Left colon (tissue), 2 donors: ENCODE measurements at regions not wholly inside any gene's neighbourhood (a gene's known extent, or its start where the extent isn't known, plus 50 kb on each side); places are given as distances from the start of the nearest gene placed in this dataset.

Experiments used
- ATAC-seq: fragments of 200-7000 bp; cut with Tn5 transposase; one replicate; pipeline ENCODE4 v1.9.1; 2020; ENCODE audit warnings: mild to moderate bottlenecking, moderate library complexity
- DNase-seq, 2 donors: peaks; one replicate each; pipeline ENCODE4 v3.0.0-alpha.2; 2020
- intact Hi-C, 2 donors: fragments of 100-400 bp; cut with DNase I in 1 of 2; cut with micrococcal nuclease in 1 of 2; formaldehyde crosslinking; loops; one replicate each; pipeline versions ENCODE4 v1.11.2 to v1.14.0; 2022; cut with DNase I, micrococcal nuclease
- donor health status: DM: no; HTN: no; CAD: no.
- donor health status: DM: yes; HTN: yes; CAD: no.

DNA sequence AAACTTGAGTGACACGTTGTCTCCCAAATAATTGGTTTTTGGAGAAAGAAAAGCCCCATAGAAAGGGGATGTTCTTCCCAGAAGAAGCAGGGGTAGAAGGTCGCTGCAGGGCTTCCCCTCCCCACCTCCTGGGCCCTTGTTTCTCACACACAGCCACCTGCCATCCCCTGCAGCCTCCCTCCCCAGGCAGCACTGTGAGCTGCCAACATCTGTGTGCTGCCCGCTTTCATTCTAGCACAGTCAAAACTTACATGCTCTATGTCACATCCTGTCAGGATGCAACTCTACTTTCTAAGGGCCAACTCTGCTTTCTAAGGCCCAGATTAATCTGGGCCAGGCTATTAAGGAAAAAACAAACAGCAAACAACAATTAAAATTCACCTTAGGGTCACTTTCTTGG lies 309.4 kb upstream of the ZC3H12C start:
- DNase-seq = peak in 1 of 2 donors; percentile 25
- ATAC-seq = no peak
- intact Hi-C loops = no loop called here

GRCh38 chr11:109784536-109784935 lies 308.7 kb upstream of the ZC3H12C start:
- ATAC-seq (no peak), DNase-seq (no peak)
- intact Hi-C loops = no loop called here

DNA sequence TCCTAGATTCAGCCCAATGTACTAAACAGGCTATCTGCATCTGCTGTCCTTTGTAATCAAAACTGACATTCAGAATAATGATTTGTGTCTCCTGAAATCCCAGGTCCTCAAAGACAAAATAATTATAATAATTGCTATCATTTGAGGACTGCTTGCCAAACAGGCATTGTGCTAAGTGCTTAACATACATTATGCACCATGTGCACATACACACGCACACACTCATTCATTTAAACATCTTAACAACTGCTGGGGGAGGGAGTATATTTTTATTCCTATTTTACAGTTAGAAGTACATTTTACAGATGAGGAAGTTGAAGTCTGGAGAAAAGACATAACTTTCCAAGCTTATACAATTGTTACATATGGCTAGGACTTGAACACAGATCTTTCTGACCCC lies 308.0 kb upstream of the ZC3H12C start:
- ATAC-seq (no peak), DNase-seq (no peak)
- intact Hi-C loops = no loop called here

DNA sequence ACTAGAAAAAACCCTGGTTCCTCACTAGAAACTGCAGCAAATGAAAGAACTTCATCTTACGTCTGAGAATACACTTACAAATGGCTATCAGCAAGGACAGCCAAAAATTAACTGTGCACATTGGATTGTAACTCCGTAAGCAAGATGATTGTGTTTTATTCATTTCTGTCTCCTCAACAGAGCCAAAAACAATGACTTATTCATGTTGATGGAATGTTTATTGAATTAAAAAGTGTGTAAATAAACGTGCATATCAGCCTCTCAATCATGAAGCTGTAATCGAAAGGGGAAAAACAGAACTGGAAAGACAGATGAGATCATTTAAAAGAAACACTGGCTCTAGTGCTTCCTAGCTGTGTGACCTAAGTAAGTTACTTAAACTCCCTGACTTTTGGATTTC lies 307.5 kb upstream of the ZC3H12C start:
- DNase-seq (no peak), ATAC-seq (no peak)
- intact Hi-C loops = no loop called here

DNA sequence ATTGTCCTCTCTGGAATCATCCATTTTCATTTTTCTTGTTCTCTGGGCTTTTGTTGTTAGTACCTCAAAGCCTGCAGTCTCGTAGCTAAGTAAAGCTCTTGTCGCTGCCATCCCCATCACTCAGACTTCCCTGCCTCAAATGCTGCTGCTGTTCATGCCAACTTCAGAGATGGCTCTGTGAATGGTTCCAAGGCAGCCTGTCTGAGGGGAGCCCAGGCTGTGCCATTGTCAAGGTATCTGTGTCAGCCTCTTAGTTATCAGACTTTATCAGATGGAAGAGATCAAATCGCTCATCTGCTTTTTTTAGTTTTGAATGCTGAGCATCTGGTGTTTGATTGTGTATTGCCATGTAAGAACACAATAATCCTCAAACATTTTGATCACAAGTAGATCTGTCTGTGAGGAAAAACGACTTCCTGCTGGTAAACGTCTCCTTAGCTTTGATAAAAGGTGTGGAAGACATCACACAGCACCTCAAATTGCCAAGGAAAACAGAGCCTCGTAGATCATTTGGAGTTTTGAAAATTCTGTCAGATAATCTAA lies 304.2 kb upstream of the ZC3H12C start:
- intact Hi-C loops = no loop called here
- ATAC-seq (no peak), DNase-seq (no peak)

GRCh38 chr11:109789901-109790300 lies 303.3 kb upstream of the ZC3H12C start:
- intact Hi-C loops = loop anchor here in 1 of 2 donors (2.0 kb wide), 1 partner anchor 71 kb away; no protein-coding TSS in a partner anchor
- ATAC-seq (no peak), DNase-seq (no peak)

- intact Hi-C loops = loop anchor here in 1 of 2 donors (2.0 kb wide), 1 partner anchor 73 kb away; no protein-coding TSS in a partner anchor
- ATAC-seq (no peak), DNase-seq (no peak)
Measured at GRCh38 chr11:109791337-109791736, 301.9 kb upstream of the ZC3H12C start.

GRCh38 chr11:109794501-109794900 lies 298.7 kb upstream of the ZC3H12C start:
- DNase-seq (no peak), ATAC-seq (no peak)
- intact Hi-C loops = no loop called here

GRCh38 chr11:109795234-109795633 lies 298.0 kb upstream of the ZC3H12C start:
- DNase-seq (no peak), ATAC-seq (peak; percentile 66)
- intact Hi-C loops = no loop called here

DNA sequence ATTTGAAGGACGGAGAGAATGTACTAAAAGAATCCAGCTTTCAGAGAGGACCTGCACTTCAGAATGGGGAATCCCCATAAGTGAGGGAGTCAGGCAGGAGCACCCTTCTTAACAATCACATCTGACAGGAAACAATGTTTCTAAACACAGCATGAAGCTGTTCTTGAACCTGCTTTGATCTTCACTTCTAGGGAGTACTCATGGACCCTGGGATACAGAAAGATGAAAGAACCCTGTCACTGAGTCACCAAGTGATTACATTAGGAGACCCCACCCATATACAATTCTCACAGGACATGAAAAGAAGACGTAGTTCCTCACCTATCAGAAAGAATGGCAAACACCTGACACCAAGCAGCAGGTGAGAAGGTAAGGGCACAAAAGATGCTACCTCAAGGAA lies 296.9 kb upstream of the ZC3H12C start:
- intact Hi-C loops = no loop called here
- ATAC-seq = no peak
- no peak for DNase-seq

GRCh38 chr11:109798521-109798920 lies 294.7 kb upstream of the ZC3H12C start:
- DNase-seq (no peak), ATAC-seq (no peak)
- intact Hi-C loops = no loop called here

DNA sequence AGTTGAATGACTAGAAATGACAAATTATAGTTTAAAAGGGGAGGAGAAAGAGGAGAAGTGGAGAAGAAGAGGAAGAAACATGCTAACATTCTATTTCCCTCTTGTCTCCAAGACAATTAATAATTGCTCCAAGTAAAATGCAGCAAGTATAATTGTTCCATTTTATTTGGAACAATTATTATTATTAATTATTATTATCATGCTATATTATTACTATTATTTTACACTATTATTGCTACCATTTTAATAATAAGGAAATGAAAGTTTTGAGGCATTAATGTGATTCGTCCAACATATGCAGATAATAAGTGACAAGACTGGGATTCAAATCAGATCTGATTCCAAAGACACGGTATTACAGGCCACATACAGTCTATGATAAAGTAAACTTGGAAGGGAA lies 293.6 kb upstream of the ZC3H12C start:
- intact Hi-C loops = no loop called here
- DNase-seq = no peak
- ATAC-seq = no peak

- no peak for ATAC-seq
- no peak for DNase-seq
- intact Hi-C loops = no loop called here
Measured at GRCh38 chr11:109804911-109805310, 288.3 kb upstream of the ZC3H12C start.

DNA sequence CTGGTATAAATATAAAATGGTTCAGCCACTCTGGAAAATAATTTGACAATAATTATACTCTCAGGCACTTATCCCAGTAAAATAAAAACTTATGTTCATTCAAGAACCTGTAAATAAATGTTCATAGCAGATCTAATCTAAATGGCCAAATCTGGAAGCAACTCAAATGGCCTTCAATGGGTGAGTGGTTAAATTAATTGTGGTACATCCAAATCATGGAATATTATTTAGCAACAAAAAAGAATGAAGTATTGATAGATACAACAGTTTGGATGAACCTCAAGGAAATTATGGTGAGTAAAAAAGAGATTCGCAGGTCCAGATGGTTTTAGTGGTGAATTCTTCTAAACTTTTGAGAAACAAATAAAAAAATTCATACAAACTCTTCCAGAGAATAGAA lies 287.0 kb upstream of the ZC3H12C start:
- intact Hi-C loops = no loop called here
- DNase-seq = no peak

GRCh38 chr11:109808569-109808968 lies 284.6 kb upstream of the ZC3H12C start:
- ATAC-seq (no peak), DNase-seq (no peak)
- intact Hi-C loops = no loop called here

More for the DNA sequence above, 287.0 kb upstream of the ZC3H12C start:
- ATAC-seq = no peak

DNA sequence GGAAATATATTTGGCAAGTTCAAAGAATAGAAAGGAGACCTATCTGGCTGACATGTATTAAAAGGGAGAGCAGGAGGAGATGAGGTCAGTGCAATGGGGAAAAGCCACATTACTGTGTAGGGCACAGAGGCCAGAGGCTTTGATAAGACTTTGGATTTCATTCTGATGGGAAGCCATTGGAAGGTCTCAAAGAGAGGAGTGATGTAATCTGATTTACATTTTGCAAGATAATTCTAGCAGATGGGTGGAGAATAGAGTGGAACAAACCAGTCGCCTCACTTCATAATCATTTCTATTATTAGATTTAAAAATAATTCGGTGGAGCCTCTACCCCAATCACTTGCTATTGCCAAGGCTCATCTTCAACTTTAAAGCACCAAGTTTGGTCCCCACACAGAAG lies 278.4 kb upstream of the ZC3H12C start:
- ATAC-seq (no peak), DNase-seq (no peak)
- intact Hi-C loops = no loop called here

GRCh38 chr11:109815500-109816150 lies 277.6 kb upstream of the ZC3H12C start:
- intact Hi-C loops = no loop called here
- DNase-seq (no peak), ATAC-seq (no peak)

DNA sequence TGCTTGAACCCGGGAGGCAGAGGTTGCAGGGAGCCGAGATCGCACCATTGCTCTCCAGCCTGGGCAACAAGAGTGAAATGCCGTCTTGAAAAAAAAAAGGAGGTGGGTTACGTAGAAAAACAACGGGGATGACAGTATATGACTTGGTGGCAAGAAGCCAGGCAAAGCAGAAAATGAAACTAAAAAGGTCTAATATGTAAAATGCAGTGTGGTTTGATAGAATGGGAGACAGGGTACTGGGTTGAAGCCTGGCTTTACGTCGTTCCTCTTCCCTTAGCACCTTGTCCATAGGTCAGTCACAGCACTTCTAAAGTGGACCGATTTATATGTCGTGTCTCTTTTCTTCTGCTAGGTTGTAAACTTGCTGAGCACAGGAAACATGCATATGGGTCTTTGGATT lies 274.9 kb upstream of the ZC3H12C start:
- intact Hi-C loops = no loop called here
- DNase-seq (no peak), ATAC-seq (no peak)

DNA sequence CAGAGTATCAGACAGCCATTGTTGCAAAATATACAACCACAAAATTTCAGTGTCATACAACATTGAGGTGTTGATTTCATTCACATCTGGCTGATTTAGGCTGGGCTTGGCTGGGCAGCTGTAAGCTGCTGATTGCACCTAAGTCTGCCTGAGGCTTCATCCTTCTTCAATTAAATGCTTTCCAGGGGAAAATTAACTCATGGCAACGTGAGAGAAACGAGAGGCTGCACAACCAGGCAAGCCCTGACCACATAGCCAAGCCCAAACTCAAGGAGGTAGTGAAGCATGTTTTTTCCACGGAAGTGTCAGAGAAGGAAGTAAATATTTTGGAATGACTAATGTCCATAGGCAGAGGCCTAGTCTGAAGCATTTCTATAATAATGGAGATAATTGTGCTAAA lies 273.8 kb upstream of the ZC3H12C start:
- ATAC-seq (no peak), DNase-seq (no peak)
- intact Hi-C loops = no loop called here

GRCh38 chr11:109821511-109821910 lies 271.7 kb upstream of the ZC3H12C start:
- ATAC-seq (no peak), DNase-seq (no peak)
- intact Hi-C loops = no loop called here

- DNase-seq (no peak), ATAC-seq (no peak)
- intact Hi-C loops = no loop called here
Measured at GRCh38 chr11:109822436-109823102, 270.6 kb upstream of the ZC3H12C start.
